ENCODE measurements at regions not wholly inside any gene's neighbourhood (a gene's known extent, or its start where the extent isn't known, plus 50 kb on each side); places are given as distances from the start of the nearest gene placed in this dataset.

DNA sequence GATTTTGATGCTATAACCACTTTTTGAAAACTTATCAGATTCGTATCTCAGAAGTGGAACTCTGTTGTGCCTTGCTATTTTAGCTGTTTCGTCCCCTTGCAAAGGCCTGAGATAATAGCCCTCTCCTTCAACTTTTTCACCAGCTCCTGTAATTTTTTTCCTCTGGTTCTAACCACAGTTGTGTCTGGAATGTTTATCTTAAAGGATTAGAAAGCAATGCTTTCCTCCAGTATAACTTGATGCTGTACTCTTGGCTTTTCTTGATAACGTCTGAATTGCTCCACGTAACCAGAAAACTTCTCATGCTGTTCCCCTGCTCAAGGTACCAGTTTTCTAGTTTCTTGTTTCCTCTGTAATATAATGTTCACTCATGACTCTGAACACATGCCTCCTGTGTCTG, 209.4 kb downstream of the DTWD2 start:
- Histone ChIP-seq H3K4me1 (ENCODE audit: control insufficient read depth, low read depth, low read length) (peaks cover 4% of the 10 kb centered on the region), H3K36me3 (ENCODE audit: control insufficient read depth, low read depth, low read length) (no peaks in the 10 kb centered on the region)

GRCh38 chr5:118777189-118777736, 211.1 kb downstream of the DTWD2 start:
- H3K27ac ChIP-seq (ENCODE audit: low read length) = no peak overlapping the region
- H3K36me3 ChIP-seq (ENCODE audit: control insufficient read depth, low read depth, low read length) = no peaks in the 10 kb centered on the region
- H3K4me1 ChIP-seq (ENCODE audit: control insufficient read depth, low read depth, low read length) = peaks cover 4% of the 10 kb centered on the region
- no peaks in the 10 kb centered on the region for H3K27me3 ChIP-seq (ENCODE audit: control insufficient read depth, insufficient read depth, low read length)
- H3K9me3 ChIP-seq (ENCODE audit: control insufficient read depth, low read depth, low read length) = no peaks in the 10 kb centered on the region
- no peak overlapping the region for H3K9ac ChIP-seq (ENCODE audit: low read length)
- H3K4me3 ChIP-seq (ENCODE audit: low read length) = no peak overlapping the region

More for the DNA sequence above, 209.4 kb downstream of the DTWD2 start:
- H3K27me3 ChIP-seq (ENCODE audit: control insufficient read depth, insufficient read depth, low read length) = no peaks in the 10 kb centered on the region
- no peaks in the 10 kb centered on the region for H3K9me3 ChIP-seq (ENCODE audit: control insufficient read depth, low read depth, low read length)
- H3K27ac ChIP-seq (ENCODE audit: low read length) = no peak overlapping the region
- no peak overlapping the region for H3K4me3 ChIP-seq (ENCODE audit: low read length)
- H3K9ac ChIP-seq (ENCODE audit: low read length) = no peak overlapping the region

DNA sequence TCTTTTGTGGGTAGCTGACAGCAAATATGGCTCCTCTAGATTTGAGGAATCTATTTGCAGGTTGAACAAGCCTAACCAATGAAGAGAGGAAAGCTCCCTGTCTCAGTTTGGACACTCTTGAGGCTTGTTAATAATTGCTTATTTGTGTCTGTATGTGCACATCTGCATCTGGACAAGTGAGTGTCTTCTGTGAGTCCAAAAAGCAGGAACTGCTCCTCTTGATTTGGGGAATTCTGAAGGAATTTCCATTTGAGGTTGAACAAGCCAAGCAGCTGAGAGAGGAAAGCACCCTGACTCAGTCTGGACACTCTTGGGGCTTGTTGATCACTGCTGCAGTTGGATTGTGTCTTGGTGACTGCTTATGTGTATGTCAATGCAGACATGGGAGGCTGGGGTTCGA, 211.6 kb downstream of the DTWD2 start:
- H3K27ac ChIP-seq (ENCODE audit: low read length) = no peak overlapping the region
- peaks cover 4% of the 10 kb centered on the region for H3K4me1 ChIP-seq (ENCODE audit: control insufficient read depth, low read depth, low read length)
- H3K36me3 ChIP-seq (ENCODE audit: control insufficient read depth, low read depth, low read length) = no peaks in the 10 kb centered on the region
- H3K4me3 ChIP-seq (ENCODE audit: low read length) = no peak overlapping the region
- H3K9ac ChIP-seq (ENCODE audit: low read length) = no peak overlapping the region
- H3K9me3 ChIP-seq (ENCODE audit: control insufficient read depth, low read depth, low read length) = no peaks in the 10 kb centered on the region
- H3K27me3 ChIP-seq (ENCODE audit: control insufficient read depth, insufficient read depth, low read length) = no peaks in the 10 kb centered on the region

DNA sequence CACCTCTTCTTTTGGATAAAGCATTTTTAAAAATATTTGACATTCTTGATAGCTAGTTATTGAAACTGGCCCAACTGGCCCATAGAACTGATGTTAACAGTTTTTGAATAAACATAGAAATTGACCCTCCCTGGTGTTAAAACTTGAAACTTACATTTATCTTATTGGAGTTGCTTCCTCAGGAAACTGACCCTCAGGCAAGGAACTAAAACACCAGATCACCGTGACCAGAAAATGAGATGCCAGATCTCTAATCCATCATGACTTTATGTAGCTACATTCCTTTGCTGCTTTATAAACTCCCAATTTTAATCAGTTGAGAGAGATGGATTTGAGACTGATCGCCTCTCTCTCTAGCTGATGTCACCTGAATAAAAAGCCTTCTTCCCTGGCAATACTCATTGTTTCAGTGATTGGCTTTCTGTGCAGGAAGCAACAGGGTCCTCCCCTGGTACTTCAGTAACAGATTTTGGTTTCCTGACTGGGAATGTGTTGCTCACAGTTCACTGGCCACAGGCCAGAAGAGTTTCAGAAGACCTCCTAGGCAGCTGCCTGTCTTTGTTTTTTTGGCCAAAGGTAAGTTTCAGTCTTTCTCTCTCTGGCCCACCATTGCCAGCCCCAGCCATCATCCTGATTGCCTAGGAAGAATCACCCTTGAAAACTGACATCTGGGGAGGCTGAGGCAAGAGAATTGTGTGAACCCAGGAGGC, 212.4 kb downstream of the DTWD2 start:
- Histone ChIP-seq H3K9me3 (ENCODE audit: control insufficient read depth, low read depth, low read length) (no peaks in the 10 kb centered on the region), H3K4me1 (ENCODE audit: control insufficient read depth, low read depth, low read length) (peaks cover 4% of the 10 kb centered on the region), H3K27me3 (ENCODE audit: control insufficient read depth, insufficient read depth, low read length) (no peaks in the 10 kb centered on the region), H3K9ac (ENCODE audit: low read length) (no peak overlapping the region), H3K36me3 (ENCODE audit: control insufficient read depth, low read depth, low read length) (no peaks in the 10 kb centered on the region), H3K27ac (ENCODE audit: low read length) (no peak overlapping the region), H3K4me3 (ENCODE audit: low read length) (no peak overlapping the region)

GRCh38 chr5:118768607-118769175, 219.7 kb downstream of the DTWD2 start:
- no peak overlapping the region for H3K4me3 ChIP-seq (ENCODE audit: low read length)
- no peak overlapping the region for H3K27ac ChIP-seq (ENCODE audit: low read length)
- H3K36me3 ChIP-seq (ENCODE audit: control insufficient read depth, low read depth, low read length) = no peaks in the 10 kb centered on the region
- no peaks in the 10 kb centered on the region for H3K4me1 ChIP-seq (ENCODE audit: control insufficient read depth, low read depth, low read length)
- H3K27me3 ChIP-seq (ENCODE audit: control insufficient read depth, insufficient read depth, low read length) = no peaks in the 10 kb centered on the region
- no peaks in the 10 kb centered on the region for H3K9me3 ChIP-seq (ENCODE audit: control insufficient read depth, low read depth, low read length)
- no peak overlapping the region for H3K9ac ChIP-seq (ENCODE audit: low read length)

DNA sequence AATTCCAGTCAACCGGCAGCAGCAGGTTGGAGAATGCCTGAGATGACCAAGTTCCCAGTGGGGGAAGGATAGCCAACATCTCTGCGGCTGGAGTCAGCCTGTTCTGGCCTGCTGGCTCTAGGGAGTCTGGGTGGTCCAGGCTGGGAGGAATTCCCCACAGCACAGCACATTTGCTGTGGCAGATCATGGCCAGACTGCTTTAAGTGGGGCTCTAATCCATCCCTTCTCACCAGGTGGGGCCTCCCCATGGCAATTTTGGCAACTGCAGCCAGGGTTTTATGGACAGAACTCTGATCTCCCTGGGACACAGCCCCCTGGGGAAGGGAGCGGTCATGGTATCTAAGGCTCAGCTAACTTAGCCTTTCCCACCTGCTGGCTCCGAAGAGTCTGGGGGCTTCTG, 226.1 kb downstream of the DTWD2 start:
- Histone ChIP-seq H3K27ac (ENCODE audit: low read length) (no peak overlapping the region), H3K4me3 (ENCODE audit: low read length) (no peak overlapping the region), H3K9me3 (ENCODE audit: control insufficient read depth, low read depth, low read length) (no peaks in the 10 kb centered on the region), H3K9ac (ENCODE audit: low read length) (no peak overlapping the region), H3K27me3 (ENCODE audit: control insufficient read depth, insufficient read depth, low read length) (no peaks in the 10 kb centered on the region), H3K36me3 (ENCODE audit: control insufficient read depth, low read depth, low read length) (no peaks in the 10 kb centered on the region), H3K4me1 (ENCODE audit: control insufficient read depth, low read depth, low read length) (no peaks in the 10 kb centered on the region)

- no peaks in the 10 kb centered on the region for H3K27me3 ChIP-seq (ENCODE audit: control insufficient read depth, insufficient read depth, low read length)
- H3K4me3 ChIP-seq (ENCODE audit: low read length) = no peak overlapping the region
- H3K36me3 ChIP-seq (ENCODE audit: control insufficient read depth, low read depth, low read length) = no peaks in the 10 kb centered on the region
- no peaks in the 10 kb centered on the region for H3K4me1 ChIP-seq (ENCODE audit: control insufficient read depth, low read depth, low read length)
- H3K9ac ChIP-seq (ENCODE audit: low read length) = no peak overlapping the region
- H3K27ac ChIP-seq (ENCODE audit: low read length) = no peak overlapping the region
- H3K9me3 ChIP-seq (ENCODE audit: control insufficient read depth, low read depth, low read length) = no peaks in the 10 kb centered on the region
Measured at GRCh38 chr5:118761814-118762213, 226.5 kb downstream of the DTWD2 start.

DNA sequence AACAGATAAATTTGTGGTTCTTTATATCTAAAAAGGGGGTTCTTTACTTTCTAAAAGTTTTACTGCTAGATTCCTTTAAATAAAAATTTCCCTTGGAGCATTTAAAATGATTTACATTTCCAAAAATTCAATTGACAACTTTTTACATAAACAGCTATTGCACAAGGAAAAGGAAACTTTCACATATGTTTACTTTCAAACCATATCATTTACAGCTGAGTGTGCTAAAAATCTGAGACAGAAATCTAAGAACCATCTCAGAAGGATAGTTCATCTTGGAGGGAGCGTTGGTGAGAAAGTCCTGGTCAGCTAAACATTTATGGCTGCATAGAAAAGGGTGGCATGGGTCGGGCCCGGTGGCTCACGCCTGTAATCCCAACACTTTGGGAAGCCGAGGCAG, 235.4 kb downstream of the DTWD2 start:
- Histone ChIP-seq H3K36me3 (ENCODE audit: control insufficient read depth, low read depth, low read length) (no peaks in the 10 kb centered on the region), H3K9ac (ENCODE audit: low read length) (no peak overlapping the region)

DNA sequence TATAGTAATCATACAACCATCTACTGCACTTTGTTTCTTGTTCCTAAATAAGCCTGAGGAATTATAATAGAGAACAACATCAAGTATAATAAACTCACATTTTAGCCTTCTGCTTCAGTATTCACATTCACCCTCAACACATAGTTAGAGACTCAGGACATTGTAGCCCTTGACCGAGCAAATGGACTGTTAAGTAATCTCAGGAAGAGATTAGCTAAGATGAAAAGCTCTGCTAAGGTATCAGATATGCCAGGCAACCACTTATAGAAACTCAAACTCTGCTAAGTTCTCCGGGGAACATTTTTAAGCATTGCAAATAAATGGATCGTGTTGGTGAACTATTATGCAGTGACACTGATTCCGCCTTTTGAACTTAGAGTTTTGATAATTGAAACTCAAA, 252.0 kb downstream of the DTWD2 start:
- no peak overlapping the region for H3K4me3 ChIP-seq (ENCODE audit: low read length)
- no peaks in the 10 kb centered on the region for H3K9me3 ChIP-seq (ENCODE audit: control insufficient read depth, low read depth, low read length)
- no peaks in the 10 kb centered on the region for H3K4me1 ChIP-seq (ENCODE audit: control insufficient read depth, low read depth, low read length)
- no peak overlapping the region for H3K9ac ChIP-seq (ENCODE audit: low read length)
- no peaks in the 10 kb centered on the region for H3K27me3 ChIP-seq (ENCODE audit: control insufficient read depth, insufficient read depth, low read length)
- H3K36me3 ChIP-seq (ENCODE audit: control insufficient read depth, low read depth, low read length) = no peaks in the 10 kb centered on the region
- H3K27ac ChIP-seq (ENCODE audit: low read length) = no peak overlapping the region

More for the DNA sequence above, 235.4 kb downstream of the DTWD2 start:
- Histone ChIP-seq H3K27me3 (ENCODE audit: control insufficient read depth, insufficient read depth, low read length) (no peaks in the 10 kb centered on the region), H3K4me3 (ENCODE audit: low read length) (no peak overlapping the region), H3K9me3 (ENCODE audit: control insufficient read depth, low read depth, low read length) (no peaks in the 10 kb centered on the region), H3K27ac (ENCODE audit: low read length) (no peak overlapping the region), H3K4me1 (ENCODE audit: control insufficient read depth, low read depth, low read length) (no peaks in the 10 kb centered on the region)

GRCh38 chr5:118733394-118733793, 255.0 kb downstream of the DTWD2 start:
- Histone ChIP-seq H3K9ac (ENCODE audit: low read length) (no peak overlapping the region), H3K27me3 (ENCODE audit: control insufficient read depth, insufficient read depth, low read length) (no peaks in the 10 kb centered on the region), H3K9me3 (ENCODE audit: control insufficient read depth, low read depth, low read length) (no peaks in the 10 kb centered on the region), H3K27ac (ENCODE audit: low read length) (no peak overlapping the region), H3K4me3 (ENCODE audit: low read length) (no peak overlapping the region), H3K36me3 (ENCODE audit: control insufficient read depth, low read depth, low read length) (no peaks in the 10 kb centered on the region), H3K4me1 (ENCODE audit: control insufficient read depth, low read depth, low read length) (no peaks in the 10 kb centered on the region)

- no peak overlapping the region for H3K27ac ChIP-seq (ENCODE audit: low read length)
- H3K36me3 ChIP-seq (ENCODE audit: control insufficient read depth, low read depth, low read length) = no peaks in the 10 kb centered on the region
- H3K4me1 ChIP-seq (ENCODE audit: control insufficient read depth, low read depth, low read length) = peaks cover 2% of the 10 kb centered on the region
- no peak overlapping the region for H3K9ac ChIP-seq (ENCODE audit: low read length)
- H3K27me3 ChIP-seq (ENCODE audit: control insufficient read depth, insufficient read depth, low read length) = no peaks in the 10 kb centered on the region
- no peak overlapping the region for H3K4me3 ChIP-seq (ENCODE audit: low read length)
- H3K9me3 ChIP-seq (ENCODE audit: control insufficient read depth, low read depth, low read length) = no peaks in the 10 kb centered on the region
Measured at GRCh38 chr5:118728191-118728590, 260.2 kb downstream of the DTWD2 start.

GRCh38 chr5:118726891-118727290, 261.5 kb downstream of the DTWD2 start:
- Histone ChIP-seq H3K4me3 (ENCODE audit: low read length) (no peak overlapping the region), H3K27ac (ENCODE audit: low read length) (no peak overlapping the region), H3K4me1 (ENCODE audit: control insufficient read depth, low read depth, low read length) (peaks cover 2% of the 10 kb centered on the region)

More at GRCh38 chr5:118726891-118727290, 261.5 kb downstream of the DTWD2 start:
- no peaks in the 10 kb centered on the region for H3K9me3 ChIP-seq (ENCODE audit: control insufficient read depth, low read depth, low read length)
- no peaks in the 10 kb centered on the region for H3K27me3 ChIP-seq (ENCODE audit: control insufficient read depth, insufficient read depth, low read length)
- no peak overlapping the region for H3K9ac ChIP-seq (ENCODE audit: low read length)
- H3K36me3 ChIP-seq (ENCODE audit: control insufficient read depth, low read depth, low read length) = no peaks in the 10 kb centered on the region
